ENCODE measurements at regions not wholly inside any gene's neighbourhood (a gene's known extent, or its start where the extent isn't known, plus 50 kb on each side); places are given as distances from the start of the nearest gene placed in this dataset.

DNA sequence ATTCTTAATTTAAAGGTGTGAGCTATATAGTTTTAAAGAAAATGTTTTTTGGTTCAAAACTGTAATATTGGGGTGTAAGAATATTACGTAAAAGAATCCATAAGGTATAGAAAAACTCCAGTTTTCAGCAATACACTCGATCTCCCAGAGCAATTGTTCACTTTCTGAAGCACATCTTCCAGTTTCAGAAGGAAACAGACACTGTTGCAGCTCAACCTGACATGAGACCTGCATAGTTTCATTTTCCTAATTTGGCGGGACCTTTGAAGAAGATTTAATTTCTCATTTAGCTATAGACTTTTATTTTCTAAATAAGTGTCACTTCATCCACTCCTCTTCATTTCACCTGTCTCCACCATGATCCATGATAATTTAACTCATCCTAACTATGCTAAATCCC, 281.5 kb downstream of the HTR1B start:
- TF ChIP-seq, protein P1, sequence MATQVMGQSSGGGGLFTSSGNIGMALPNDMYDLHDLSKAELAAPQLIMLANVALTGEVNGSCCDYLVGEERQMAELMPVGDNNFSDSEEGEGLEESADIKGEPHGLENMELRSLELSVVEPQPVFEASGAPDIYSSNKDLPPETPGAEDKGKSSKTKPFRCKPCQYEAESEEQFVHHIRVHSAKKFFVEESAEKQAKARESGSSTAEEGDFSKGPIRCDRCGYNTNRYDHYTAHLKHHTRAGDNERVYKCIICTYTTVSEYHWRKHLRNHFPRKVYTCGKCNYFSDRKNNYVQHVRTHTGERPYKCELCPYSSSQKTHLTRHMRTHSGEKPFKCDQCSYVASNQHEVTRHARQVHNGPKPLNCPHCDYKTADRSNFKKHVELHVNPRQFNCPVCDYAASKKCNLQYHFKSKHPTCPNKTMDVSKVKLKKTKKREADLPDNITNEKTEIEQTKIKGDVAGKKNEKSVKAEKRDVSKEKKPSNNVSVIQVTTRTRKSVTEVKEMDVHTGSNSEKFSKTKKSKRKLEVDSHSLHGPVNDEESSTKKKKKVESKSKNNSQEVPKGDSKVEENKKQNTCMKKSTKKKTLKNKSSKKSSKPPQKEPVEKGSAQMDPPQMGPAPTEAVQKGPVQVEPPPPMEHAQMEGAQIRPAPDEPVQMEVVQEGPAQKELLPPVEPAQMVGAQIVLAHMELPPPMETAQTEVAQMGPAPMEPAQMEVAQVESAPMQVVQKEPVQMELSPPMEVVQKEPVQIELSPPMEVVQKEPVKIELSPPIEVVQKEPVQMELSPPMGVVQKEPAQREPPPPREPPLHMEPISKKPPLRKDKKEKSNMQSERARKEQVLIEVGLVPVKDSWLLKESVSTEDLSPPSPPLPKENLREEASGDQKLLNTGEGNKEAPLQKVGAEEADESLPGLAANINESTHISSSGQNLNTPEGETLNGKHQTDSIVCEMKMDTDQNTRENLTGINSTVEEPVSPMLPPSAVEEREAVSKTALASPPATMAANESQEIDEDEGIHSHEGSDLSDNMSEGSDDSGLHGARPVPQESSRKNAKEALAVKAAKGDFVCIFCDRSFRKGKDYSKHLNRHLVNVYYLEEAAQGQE (IDR thresholded peaks at IDR 0.05), result no peak
- TF ChIP-seq, protein P2, sequence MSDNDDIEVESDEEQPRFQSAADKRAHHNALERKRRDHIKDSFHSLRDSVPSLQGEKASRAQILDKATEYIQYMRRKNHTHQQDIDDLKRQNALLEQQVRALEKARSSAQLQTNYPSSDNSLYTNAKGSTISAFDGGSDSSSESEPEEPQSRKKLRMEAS (IDR thresholded peaks at IDR 0.05), result no peak
- TF ChIP-seq FOXA2 (IDR thresholded peaks at IDR 0.05) (no peak), EGR1 (IDR thresholded peaks at IDR 0.05; ENCODE audit: low read depth in 2 of 2) (no peak), RAD21 (IDR thresholded peaks at IDR 0.05) (no peak), HNF4A (conservative IDR thresholded peaks at IDR 0.05) (no peak), SP1 (IDR thresholded peaks at IDR 0.05) (no peak), JUND (IDR thresholded peaks at IDR 0.05) (no peak), TAF1 (conservative IDR thresholded peaks at IDR 0.05) (no peak)
- TF ChIP-seq, protein P3, sequence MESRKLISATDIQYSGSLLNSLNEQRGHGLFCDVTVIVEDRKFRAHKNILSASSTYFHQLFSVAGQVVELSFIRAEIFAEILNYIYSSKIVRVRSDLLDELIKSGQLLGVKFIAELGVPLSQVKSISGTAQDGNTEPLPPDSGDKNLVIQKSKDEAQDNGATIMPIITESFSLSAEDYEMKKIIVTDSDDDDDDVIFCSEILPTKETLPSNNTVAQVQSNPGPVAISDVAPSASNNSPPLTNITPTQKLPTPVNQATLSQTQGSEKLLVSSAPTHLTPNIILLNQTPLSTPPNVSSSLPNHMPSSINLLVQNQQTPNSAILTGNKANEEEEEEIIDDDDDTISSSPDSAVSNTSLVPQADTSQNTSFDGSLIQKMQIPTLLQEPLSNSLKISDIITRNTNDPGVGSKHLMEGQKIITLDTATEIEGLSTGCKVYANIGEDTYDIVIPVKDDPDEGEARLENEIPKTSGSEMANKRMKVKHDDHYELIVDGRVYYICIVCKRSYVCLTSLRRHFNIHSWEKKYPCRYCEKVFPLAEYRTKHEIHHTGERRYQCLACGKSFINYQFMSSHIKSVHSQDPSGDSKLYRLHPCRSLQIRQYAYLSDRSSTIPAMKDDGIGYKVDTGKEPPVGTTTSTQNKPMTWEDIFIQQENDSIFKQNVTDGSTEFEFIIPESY (IDR thresholded peaks at IDR 0.05), result no peak
- TF ChIP-seq, protein P4, sequence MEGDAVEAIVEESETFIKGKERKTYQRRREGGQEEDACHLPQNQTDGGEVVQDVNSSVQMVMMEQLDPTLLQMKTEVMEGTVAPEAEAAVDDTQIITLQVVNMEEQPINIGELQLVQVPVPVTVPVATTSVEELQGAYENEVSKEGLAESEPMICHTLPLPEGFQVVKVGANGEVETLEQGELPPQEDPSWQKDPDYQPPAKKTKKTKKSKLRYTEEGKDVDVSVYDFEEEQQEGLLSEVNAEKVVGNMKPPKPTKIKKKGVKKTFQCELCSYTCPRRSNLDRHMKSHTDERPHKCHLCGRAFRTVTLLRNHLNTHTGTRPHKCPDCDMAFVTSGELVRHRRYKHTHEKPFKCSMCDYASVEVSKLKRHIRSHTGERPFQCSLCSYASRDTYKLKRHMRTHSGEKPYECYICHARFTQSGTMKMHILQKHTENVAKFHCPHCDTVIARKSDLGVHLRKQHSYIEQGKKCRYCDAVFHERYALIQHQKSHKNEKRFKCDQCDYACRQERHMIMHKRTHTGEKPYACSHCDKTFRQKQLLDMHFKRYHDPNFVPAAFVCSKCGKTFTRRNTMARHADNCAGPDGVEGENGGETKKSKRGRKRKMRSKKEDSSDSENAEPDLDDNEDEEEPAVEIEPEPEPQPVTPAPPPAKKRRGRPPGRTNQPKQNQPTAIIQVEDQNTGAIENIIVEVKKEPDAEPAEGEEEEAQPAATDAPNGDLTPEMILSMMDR (IDR thresholded peaks at IDR 0.05; ENCODE audit: low read depth, low read length, missing input control), result no peak
- Histone ChIP-seq H3K9ac (ENCODE audit: low read depth in 1 of 2, low read length in 2 of 2) (no peak overlapping the region), H3K4me3 (ENCODE audit: low read depth in 1 of 3, low read length in 3 of 3) (no peak overlapping the region), H3K9me3 (ENCODE audit: control insufficient read depth in 4 of 4, low read length in 3 of 4) (no peaks in the 10 kb centered on the region), H3K27me3 (ENCODE audit: control insufficient read depth in 4 of 4, insufficient read depth in 4 of 4, low read length in 3 of 4) (no peaks in the 10 kb centered on the region), H3K4me1 (ENCODE audit: control insufficient read depth in 4 of 4, insufficient read depth in 4 of 4, low read length in 3 of 4) (no peaks in the 10 kb centered on the region), H3K36me3 (ENCODE audit: control insufficient read depth in 4 of 4, insufficient read depth in 3 of 4, low read depth in 1 of 4, low read length in 3 of 4) (no peaks in the 10 kb centered on the region), H3K27ac (ENCODE audit: low read depth in 1 of 2, low read length in 2 of 2) (no peak overlapping the region)
- WGBS, result 78% methylated on average over 3 of the region's 3 CpGs
- no peak for DNase-seq (ENCODE audit: low spot score)

DNA sequence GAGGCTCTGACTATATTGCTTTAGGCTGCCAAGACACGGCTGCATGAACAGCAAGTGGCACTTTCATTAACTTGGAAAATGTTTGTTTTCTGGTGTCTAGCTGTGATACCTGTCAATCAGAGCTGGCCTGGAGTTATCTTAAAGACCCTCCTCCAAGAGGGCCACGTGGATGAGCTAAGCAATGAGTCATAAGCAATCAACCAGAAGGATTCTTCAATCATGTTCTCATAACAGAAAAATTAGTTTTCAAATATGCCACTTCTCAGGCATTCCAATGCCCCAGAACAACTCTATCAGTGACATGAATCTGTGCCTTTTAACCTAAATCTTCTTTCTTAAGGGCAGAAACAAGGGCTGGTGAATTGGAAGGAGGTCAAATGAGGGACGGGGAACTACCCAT, 283.0 kb downstream of the HTR1B start:
- Histone ChIP-seq H3K4me3 (ENCODE audit: low read depth in 1 of 3, low read length in 3 of 3) (no peak overlapping the region), H3K9ac (ENCODE audit: low read depth in 1 of 2, low read length in 2 of 2) (no peak overlapping the region), H3K9me3 (ENCODE audit: control insufficient read depth in 4 of 4, low read length in 3 of 4) (no peaks in the 10 kb centered on the region), H3K4me1 (ENCODE audit: control insufficient read depth in 4 of 4, insufficient read depth in 4 of 4, low read length in 3 of 4) (no peaks in the 10 kb centered on the region), H3K27me3 (ENCODE audit: control insufficient read depth in 4 of 4, insufficient read depth in 4 of 4, low read length in 3 of 4) (no peaks in the 10 kb centered on the region), H3K36me3 (ENCODE audit: control insufficient read depth in 4 of 4, insufficient read depth in 3 of 4, low read depth in 1 of 4, low read length in 3 of 4) (no peaks in the 10 kb centered on the region), H3K27ac (ENCODE audit: low read depth in 1 of 2, low read length in 2 of 2) (no peak overlapping the region)
- no peak for DNase-seq (ENCODE audit: low spot score)
- 45% methylated on average over 3 of the region's 3 CpGs for WGBS
- no peak for TF ChIP-seq NR2F2 (IDR thresholded peaks at IDR 0.05)
- no peak for TF ChIP-seq HNF4G (IDR thresholded peaks at IDR 0.05)
- TF ChIP-seq, protein P2 (IDR thresholded peaks at IDR 0.05), result no peak
- TF ChIP-seq TAF1 (conservative IDR thresholded peaks at IDR 0.05), result no peak
- TF ChIP-seq, protein P3 (IDR thresholded peaks at IDR 0.05), result no peak
- TF ChIP-seq RAD21 (IDR thresholded peaks at IDR 0.05), result no peak
- no peak for TF ChIP-seq EGR1 (IDR thresholded peaks at IDR 0.05; ENCODE audit: low read depth in 2 of 2)
- no peak for TF ChIP-seq FOXA2 (IDR thresholded peaks at IDR 0.05)
- TF ChIP-seq RXRA (IDR thresholded peaks at IDR 0.05), result no peak

All from liver (tissue), 8 donors.